Gastroesophageal sphincter (tissue), 4 donors: ENCODE measurements at regions not wholly inside any gene's neighbourhood (a gene's known extent, or its start where the extent isn't known, plus 50 kb on each side); places are given as distances from the start of the nearest gene placed in this dataset.

ENCODE experiments used
- ATAC-seq: fragments of 150-250 bp; one replicate; pipeline ENCODE4 v1.9.1; 2016; ENCODE audit warnings: mild to moderate bottlenecking, moderate library complexity
- H3K27ac ChIP-seq, 4 donors: fragments of 200-600 bp; sonication (generic) in 3 of 4; 1 replicate in 3 of 4; 2 replicates in 1 of 4; pipeline ENCODE4 v1.5.1; 2016 to 2019
- H3K27me3 ChIP-seq: fragments of 200-600 bp; sonication (generic); one replicate; pipeline ENCODE4 v1.5.1; 2019
- H3K36me3 ChIP-seq, 2 donors: fragments of 200-600 bp; sonication (generic); one replicate each; pipeline ENCODE4 v1.5.1; 2019; ENCODE audit warnings: control low read depth in 1 of 2
- H3K4me1 ChIP-seq, 3 donors: fragments of 200-600 bp; sonication (generic); 1 replicate in 2 of 3; 2 replicates in 1 of 3; pipeline ENCODE4 v1.5.1; 2016 to 2019; ENCODE audit warnings: control low read depth in 2 of 3
- H3K4me3 ChIP-seq, 2 donors: fragments of 200-600 bp; sonication (generic); one replicate each; pipeline ENCODE4 v1.5.1; 2019; ENCODE audit warnings: mild to moderate bottlenecking in 1 of 2, moderate library complexity in 1 of 2
- H3K9me3 ChIP-seq, 3 donors: fragments of 200-600 bp; sonication (generic); one replicate each; pipeline ENCODE4 v1.5.1; 2017 to 2019; ENCODE audit warnings: control low read depth in 2 of 3
- EP300 ChIP-seq: sonication (generic); formaldehyde crosslinking; IDR thresholded peaks from one replicate; pipeline ENCODE4 v1.6.1; 2017; ENCODE audit warnings: antibody characterized with exemption, mild to moderate bottlenecking
- POLR2A ChIP-seq, 2 donors: fragments of 450-650 bp; IDR thresholded peaks; one replicate each; pipeline ENCODE4 v1.6.1; 2017; ENCODE audit warnings: antibody characterized with exemption in 2 of 2, mild to moderate bottlenecking in 2 of 2, moderate library complexity in 1 of 2
- POLR2AphosphoS5 ChIP-seq: sonication (generic); formaldehyde crosslinking; IDR thresholded peaks from one replicate; pipeline ENCODE4 v1.6.1; 2017; ENCODE audit warnings: antibody characterized with exemption
- WGBS, 2 donors: methylation state at CpG; one replicate each; pipeline ENCODE4 v1.1.5; 2018; ENCODE audit warnings: low coverage in 1 of 2; 5-methylcytosine and 5-hydroxymethylcytosine counted together
- TF ChIP-seq, protein P1 (sequence below), 4 experiments: fragments of 200-600 bp in 2 of 4; fragments of 450-650 bp in 2 of 4; sonication (generic) in 1 of 4; IDR thresholded peaks; one replicate each; pipeline ENCODE4 v1.5.1; 2017 to 2019; ENCODE audit warnings: antibody characterized with exemption in 4 of 4, mild to moderate bottlenecking in 2 of 4, moderate library complexity in 2 of 4

DNA sequence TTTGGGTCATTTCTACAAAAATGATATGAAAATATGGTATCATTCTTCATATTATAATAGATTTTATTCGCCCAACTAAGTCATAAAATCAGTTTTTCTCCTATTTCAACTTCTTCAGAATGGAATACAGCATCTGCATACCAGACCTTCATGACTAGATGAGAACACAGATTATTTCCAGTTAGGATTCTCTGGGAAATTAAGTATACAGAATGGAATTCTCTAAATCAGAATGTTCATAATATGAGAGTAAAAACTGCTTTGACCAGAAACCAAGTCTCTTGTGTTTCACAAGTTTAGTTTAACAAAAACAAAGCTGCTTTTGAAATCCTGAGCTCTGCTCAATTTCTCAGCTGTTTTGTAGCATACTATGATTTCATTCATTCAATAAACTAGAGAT, 160.3 kb upstream of the SEMA3A start:
- Histone ChIP-seq H3K27me3 (no peaks in the 10 kb centered on the region), H3K27ac (no peak overlapping the region), H3K4me3 (no peak overlapping the region), H3K4me1 (no peaks in the 10 kb centered on the region), H3K36me3 (no peaks in the 10 kb centered on the region), H3K9me3 (no peaks in the 10 kb centered on the region)
- WGBS, 2 donors: 67 to 90% methylated on average over 1 of the region's 1 CpG
- ATAC-seq: no peak
- no peak for TF ChIP-seq EP300
- no peak for TF ChIP-seq POLR2A (IDR thresholded peaks at IDR 0.05)
- no peak for TF ChIP-seq POLR2AphosphoS5

DNA sequence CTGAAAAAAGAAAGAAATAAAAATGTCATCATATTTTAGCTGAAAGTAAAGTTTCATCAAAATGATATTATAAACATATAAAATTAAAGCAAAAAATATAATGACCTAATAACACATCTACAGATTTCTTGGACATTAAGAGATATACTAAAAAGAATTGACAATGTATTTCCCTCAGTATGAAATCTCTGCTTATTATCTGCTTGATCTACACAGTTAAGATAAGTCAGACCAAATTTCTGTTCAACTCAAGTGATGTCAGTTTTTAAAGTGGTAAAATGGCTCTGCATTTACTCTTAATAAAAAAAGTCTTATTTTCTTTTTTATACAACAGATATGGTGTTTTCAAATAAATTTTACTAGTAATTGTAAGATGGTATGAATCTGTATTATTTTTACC, 159.4 kb upstream of the SEMA3A start:
- no peaks in the 10 kb centered on the region for H3K9me3 ChIP-seq
- no peak overlapping the region for H3K4me3 ChIP-seq
- no peak for TF ChIP-seq POLR2AphosphoS5
- TF ChIP-seq EP300: no peak
- no peak for TF ChIP-seq POLR2A (IDR thresholded peaks at IDR 0.05)
- no peaks in the 10 kb centered on the region for H3K4me1 ChIP-seq
- no peak overlapping the region for H3K27ac ChIP-seq
- no peaks in the 10 kb centered on the region for H3K27me3 ChIP-seq
- no peak for ATAC-seq
- H3K36me3 ChIP-seq: no peaks in the 10 kb centered on the region

DNA sequence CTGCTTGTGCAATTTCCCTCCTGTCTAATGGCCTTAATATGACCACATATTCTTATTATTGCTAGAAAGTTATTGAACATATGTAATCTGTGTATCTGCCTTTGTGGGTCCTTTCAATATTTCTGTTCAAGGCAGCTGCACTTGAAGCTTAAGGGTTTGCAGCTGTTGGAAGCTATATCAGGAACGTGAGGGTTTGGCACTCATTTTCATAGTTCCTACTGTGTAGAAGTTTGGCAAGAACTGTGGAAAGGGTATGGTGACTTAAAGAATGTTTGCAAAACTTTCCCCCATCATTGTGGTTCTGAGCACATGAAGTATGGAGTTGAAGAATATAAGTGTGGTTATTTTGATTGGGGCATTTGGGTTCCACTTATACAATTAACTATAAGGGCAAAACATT, 144.7 kb upstream of the SEMA3A start:
- WGBS, 2 donors: 50 to 67% methylated on average over 1 of the region's 1 CpG
- no peak for ATAC-seq
- H3K4me3 ChIP-seq: no peak overlapping the region
- no peaks in the 10 kb centered on the region for H3K27me3 ChIP-seq
- H3K9me3 ChIP-seq: no peaks in the 10 kb centered on the region
- no peaks in the 10 kb centered on the region for H3K36me3 ChIP-seq
- no peaks in the 10 kb centered on the region for H3K4me1 ChIP-seq
- no peak overlapping the region for H3K27ac ChIP-seq
- TF ChIP-seq, protein P1, sequence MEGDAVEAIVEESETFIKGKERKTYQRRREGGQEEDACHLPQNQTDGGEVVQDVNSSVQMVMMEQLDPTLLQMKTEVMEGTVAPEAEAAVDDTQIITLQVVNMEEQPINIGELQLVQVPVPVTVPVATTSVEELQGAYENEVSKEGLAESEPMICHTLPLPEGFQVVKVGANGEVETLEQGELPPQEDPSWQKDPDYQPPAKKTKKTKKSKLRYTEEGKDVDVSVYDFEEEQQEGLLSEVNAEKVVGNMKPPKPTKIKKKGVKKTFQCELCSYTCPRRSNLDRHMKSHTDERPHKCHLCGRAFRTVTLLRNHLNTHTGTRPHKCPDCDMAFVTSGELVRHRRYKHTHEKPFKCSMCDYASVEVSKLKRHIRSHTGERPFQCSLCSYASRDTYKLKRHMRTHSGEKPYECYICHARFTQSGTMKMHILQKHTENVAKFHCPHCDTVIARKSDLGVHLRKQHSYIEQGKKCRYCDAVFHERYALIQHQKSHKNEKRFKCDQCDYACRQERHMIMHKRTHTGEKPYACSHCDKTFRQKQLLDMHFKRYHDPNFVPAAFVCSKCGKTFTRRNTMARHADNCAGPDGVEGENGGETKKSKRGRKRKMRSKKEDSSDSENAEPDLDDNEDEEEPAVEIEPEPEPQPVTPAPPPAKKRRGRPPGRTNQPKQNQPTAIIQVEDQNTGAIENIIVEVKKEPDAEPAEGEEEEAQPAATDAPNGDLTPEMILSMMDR (IDR thresholded peaks at IDR 0.05): no peak
- TF ChIP-seq POLR2A (IDR thresholded peaks at IDR 0.05): no peak
- TF ChIP-seq EP300: no peak
- TF ChIP-seq POLR2AphosphoS5: no peak

DNA sequence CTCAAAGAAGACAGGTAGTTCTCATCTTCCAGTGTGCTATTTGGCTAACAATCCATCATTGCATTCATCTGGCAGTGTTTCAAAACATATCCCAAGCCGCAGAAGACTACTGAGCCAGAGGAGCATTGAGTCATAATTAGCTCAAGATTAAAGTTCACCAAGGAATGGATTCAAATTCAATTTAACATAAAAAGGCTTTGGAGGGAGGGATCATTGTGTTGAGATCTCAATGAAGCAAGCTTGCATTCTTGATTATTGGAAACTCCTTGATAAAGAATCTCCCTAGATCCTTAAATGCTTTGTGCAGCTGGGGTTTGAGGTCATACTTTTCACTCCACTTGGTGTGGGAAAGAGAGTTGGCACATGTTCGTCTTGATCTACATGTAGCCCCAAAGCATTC, 142.8 kb upstream of the SEMA3A start:
- no peaks in the 10 kb centered on the region for H3K36me3 ChIP-seq
- no peaks in the 10 kb centered on the region for H3K4me1 ChIP-seq
- H3K27ac ChIP-seq: no peak overlapping the region
- TF ChIP-seq, protein P1 (IDR thresholded peaks at IDR 0.05): no peak
- TF ChIP-seq POLR2AphosphoS5 (no peak), EP300 (no peak), POLR2A (IDR thresholded peaks at IDR 0.05) (no peak)
- no peaks in the 10 kb centered on the region for H3K9me3 ChIP-seq
- 49% methylated on average over 2 of the region's 2 CpGs for WGBS, 2 donors
- no peak overlapping the region for H3K4me3 ChIP-seq
- no peaks in the 10 kb centered on the region for H3K27me3 ChIP-seq
- no peak for ATAC-seq

DNA sequence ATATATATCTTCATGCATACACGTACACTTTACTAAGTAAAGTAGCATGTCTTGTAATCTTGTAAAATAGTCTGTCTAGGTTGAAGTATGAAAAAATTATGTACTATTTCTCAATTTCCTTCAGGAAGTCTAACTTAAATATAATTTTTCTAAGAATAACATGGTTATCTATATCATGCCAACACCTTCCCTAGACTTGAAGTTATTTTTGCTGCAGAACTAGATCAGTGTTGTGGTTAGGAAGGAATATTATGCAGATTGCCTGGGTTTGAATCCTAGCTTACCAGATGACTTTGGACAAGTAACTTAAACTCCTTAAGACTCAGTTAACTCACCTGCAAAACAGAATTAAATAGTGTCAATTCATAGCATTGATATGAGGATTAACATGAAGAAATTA, 142.2 kb upstream of the SEMA3A start:
- Histone ChIP-seq H3K36me3 (no peaks in the 10 kb centered on the region), H3K27me3 (no peaks in the 10 kb centered on the region), H3K4me3 (no peak overlapping the region), H3K9me3 (no peaks in the 10 kb centered on the region), H3K4me1 (no peaks in the 10 kb centered on the region), H3K27ac (no peak overlapping the region)
- TF ChIP-seq, protein P1 (IDR thresholded peaks at IDR 0.05): no peak
- no peak for TF ChIP-seq EP300
- no peak for TF ChIP-seq POLR2A (IDR thresholded peaks at IDR 0.05)
- TF ChIP-seq POLR2AphosphoS5: no peak
- 93 to 100% methylated on average over 1 of the region's 1 CpG for WGBS, 2 donors
- ATAC-seq: no peak

DNA sequence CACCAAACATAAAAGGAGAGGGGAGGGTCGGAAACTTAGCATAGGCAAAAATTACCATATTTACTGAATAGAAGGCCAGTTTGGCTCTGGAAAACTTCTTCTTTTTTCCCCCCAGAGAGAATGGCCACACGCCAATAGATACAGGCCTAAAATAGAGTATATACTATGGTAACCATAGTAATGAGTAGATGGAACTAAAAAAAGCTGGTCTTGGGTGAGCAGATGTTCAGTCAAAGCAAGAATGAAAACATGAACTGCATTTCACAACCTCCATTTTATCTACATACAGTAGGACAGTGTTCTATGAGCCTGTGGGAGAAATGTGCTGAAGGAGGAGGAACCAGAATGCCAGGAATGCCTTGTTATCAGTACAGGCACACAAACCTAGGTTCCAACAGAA, 141.7 kb upstream of the SEMA3A start:
- Histone ChIP-seq H3K36me3 (no peaks in the 10 kb centered on the region), H3K27me3 (no peaks in the 10 kb centered on the region), H3K4me1 (no peaks in the 10 kb centered on the region), H3K9me3 (no peaks in the 10 kb centered on the region), H3K27ac (no peak overlapping the region), H3K4me3 (no peak overlapping the region)
- ATAC-seq: no peak
- no peak for TF ChIP-seq POLR2AphosphoS5
- no peak for TF ChIP-seq POLR2A (IDR thresholded peaks at IDR 0.05)
- TF ChIP-seq, protein P1 (IDR thresholded peaks at IDR 0.05): no peak
- no peak for TF ChIP-seq EP300
- 49 to 70% methylated on average over 2 of the region's 2 CpGs for WGBS, 2 donors
